GM21381 (cell line): ENCODE measurements at regions not wholly inside any gene's neighbourhood (a gene's known extent, or its start where the extent isn't known, plus 50 kb on each side); places are given as distances from the start of the nearest gene placed in this dataset.
"Not testable (repeated sequence)": the region's sequence is repeated elsewhere in the genome, so short reads cannot be mapped to it uniquely, and the experiment has no call there.

Experiments
- ATAC-seq: cut with Tn5 transposase; IDR thresholded peaks from one replicate; pipeline ENCODE4 v1.9.1; 2021; ENCODE audit warnings: mild to moderate bottlenecking, moderate library complexity; ENCODE audit not compliant: unreplicated experiment

DNA sequence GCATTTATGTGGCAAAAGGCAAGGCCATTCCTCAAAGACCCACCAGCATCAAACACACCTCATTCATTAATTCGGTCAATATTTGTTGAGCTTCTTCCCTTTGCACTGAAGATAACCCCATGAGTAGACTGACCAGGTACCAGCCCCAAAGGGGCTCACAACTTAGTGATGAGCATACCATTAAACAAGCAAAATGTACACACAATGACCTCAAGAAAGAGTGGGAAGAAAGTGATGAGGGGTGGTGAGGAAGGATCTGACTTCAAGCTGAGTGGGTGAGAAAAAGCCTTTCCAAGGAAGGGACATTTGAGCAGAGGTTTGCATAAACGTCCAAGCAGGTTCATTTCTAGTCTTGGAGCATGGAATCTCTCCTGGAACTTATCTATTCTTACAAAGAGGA, 562.5 kb downstream of the TOX3 start:
- ATAC-seq = no peak

DNA sequence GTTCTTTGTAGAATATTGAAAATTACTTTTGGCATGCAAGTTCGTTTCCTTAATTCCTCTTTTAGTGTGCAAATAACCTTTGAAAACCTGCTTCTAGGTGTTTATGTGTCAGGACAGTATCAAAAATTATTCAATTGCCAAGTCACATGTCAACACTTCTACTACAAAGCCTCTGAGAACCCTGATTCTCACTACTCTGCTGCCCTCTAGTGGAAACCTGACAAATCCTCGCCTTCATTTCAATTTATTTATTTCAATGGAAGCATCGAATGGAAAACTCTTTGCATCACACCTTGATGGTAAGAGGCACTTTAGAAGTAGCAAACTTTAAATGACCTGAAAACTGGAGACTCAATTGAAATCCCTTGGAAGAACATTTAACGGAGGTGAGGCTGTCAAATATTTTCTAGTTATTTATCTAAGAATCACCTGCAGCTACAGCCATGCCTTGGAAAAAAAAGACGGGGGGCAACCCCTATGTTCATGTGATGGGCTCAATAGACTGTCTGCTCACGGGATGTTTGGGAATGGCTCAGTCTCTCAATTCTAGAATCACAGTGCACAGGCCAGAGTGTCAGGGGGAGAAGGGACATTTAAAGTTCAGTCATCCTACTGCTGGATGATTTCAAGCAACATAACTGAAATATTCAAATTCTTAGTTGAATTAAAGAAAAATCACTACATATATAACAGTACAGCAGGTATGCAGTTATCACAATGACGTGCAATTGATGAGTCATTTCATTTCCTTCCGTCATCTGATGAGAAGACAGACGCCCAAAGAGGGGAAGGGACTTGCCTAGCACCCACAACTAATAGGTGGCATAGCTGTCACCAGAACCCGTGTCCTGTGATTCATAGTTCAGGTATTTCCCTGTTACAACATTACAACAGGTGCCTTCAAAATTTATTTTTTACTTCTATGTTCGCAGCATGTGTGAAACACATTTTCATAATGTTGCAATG, 563.9 kb downstream of the TOX3 start:
- no peak for ATAC-seq

DNA sequence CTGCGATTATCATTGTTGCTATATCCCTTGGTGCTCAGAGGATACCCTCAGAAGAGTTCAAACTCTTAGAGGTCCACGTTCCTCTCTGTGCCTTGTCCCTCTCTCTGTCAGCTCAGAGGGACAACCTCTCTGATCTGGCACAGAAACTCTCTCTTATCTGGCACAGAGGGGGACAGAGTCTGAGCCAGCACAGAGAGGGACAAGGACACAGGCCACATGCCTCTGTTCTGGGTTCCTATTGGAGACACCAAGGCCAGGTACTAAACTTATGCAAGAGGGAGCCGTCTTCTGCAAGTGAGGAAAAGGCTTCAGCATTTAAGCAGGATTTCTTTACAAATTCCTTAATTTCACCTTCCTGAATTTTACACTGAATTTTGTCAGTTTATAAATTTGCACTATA, 565.2 kb downstream of the TOX3 start:
- no peak for ATAC-seq

DNA sequence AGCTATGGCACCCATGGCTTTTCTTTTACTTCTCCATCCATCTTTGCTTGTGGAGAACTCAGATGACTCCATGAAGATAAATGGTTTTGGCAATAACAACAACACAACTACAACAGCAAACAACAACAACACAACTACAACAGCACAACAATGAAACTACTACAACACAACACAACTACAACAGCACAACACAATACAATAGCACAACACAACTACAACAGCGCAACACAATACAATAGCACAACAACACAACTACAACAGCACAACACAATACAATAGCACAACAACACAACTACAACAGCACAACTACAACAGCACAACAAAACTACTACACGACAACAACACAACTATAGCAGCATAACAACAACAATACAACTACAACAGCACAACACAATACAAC, 569.4 kb downstream of the TOX3 start:
- not testable (repeated sequence) for ATAC-seq

DNA sequence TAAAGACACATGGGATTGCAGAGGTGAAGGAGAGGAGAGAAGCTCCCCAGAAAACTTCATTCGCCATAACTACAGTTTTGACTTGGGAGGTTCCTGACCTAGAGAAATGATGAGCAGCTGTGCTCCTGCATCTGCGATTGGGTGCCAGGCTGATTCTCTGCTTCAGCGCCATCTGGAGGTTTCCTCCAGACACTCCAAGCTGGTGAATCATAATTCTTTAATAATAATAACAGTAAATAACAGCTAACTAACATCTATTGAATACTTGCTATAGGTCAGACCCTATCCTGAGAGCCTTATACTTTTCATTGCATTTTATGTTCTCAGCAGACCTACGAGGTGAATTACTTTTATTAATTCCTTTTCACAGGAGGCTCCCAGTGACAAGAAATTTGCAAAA, 575.8 kb downstream of the TOX3 start:
- ATAC-seq = no peak

DNA sequence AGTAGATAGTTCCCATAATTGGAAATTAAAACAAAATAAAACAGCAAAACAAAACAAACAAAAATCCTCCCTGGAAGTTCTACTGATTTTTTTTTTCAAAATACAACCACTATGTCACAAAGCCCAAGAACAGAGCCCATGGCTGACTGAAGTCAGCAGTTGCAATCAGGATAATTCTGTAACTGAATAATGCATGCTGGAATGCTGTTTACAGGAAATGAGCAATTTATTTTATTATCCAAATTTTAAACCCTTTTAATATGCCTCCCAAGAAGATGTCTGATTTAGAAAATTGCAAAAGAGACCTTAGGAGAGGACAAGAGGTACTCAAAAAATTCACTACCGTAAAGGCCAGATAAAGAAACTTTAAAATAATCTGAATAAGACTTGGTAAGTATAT, 578.2 kb downstream of the TOX3 start:
- no peak for ATAC-seq

DNA sequence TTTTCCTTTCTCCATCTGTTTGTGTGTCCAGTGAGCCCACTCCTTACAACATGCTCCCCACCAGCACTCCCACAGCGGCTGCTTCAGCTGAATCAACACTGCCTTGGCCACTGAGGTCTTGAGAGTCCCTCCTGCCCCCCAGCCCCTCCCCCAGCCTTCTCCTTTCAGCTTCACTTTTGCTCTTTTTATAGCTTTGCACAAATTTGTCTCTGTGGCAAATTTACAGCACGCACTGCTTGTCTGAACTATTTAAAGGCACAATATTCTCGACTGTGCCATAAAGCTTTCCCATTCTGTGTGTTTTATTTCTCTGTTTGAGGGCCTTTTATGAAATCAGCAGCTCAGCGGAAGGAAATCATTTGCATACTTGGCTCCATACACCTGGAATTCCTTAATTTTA, 579.3 kb downstream of the TOX3 start:
- ATAC-seq = no peak

DNA sequence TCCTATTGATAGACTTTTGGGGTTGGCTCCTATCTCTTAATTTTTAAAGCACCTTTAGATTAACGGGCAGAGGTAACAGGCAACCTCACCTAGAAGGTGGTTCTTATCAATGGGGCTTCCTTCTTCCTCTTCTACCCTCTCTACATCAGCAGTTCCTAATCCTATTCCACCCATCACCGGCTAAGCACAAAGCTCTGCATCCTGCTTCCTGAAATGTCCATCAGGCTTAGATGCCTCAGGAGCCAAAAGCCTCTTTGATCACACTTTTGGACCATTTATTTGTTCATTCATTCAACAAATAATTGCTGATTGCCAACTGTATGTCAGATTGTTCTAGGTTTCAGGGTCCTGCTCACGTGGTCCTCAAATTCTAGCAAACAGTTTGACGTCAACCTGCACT, 586.0 kb downstream of the TOX3 start:
- no peak for ATAC-seq

DNA sequence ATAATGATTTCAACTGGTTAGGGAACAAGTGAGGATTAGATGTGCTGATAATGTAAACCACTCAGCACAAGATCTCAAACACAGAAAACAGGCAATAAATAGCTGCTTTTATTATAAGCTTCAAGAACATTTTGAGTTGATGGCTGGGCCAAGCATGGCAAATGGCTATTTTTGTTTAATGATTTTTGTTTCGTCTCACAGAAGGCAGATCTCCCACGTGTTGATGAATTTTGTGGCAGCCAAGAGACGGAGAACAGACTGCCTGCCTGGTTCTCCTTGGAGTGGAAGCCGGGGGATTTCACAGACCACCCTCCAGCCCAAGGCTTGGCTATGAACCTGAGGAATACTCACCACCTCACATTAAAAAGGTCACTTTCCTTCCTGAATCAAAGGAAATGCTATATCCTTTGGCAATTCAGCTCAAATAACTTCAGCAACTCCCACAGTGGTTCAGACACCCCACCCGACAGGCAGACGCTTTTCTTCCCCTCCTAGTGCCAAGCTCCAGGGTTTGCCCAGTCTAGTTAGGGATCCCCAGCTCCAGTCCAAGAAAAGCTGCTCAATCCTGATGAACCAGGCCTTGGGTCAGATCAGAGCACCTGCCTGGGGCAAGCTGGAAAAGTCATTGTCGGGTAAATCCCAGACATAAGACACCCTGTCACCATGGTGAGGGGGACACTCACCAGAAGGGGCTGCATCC, 593.5 kb downstream of the TOX3 start:
- no peak for ATAC-seq

DNA sequence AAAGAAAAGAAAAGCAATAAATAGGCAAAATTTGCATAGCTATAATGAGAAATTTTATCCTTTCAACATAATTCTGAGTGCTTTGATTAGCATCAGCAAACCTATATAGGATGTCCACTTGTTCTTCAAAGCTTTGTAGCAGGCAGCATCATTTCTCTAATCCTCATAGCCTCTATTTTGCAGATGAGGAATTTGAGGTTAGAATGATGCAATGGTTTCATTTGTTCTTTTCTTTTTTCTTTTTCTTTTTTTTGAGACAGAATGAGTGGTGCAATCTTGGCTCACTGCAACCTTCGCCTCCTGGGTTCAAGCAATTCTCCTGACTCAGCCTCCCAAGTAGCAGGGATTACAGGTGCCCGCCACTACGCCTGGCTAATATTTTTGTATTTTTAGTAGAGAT, 594.4 kb downstream of the TOX3 start:
- ATAC-seq = no peak

DNA sequence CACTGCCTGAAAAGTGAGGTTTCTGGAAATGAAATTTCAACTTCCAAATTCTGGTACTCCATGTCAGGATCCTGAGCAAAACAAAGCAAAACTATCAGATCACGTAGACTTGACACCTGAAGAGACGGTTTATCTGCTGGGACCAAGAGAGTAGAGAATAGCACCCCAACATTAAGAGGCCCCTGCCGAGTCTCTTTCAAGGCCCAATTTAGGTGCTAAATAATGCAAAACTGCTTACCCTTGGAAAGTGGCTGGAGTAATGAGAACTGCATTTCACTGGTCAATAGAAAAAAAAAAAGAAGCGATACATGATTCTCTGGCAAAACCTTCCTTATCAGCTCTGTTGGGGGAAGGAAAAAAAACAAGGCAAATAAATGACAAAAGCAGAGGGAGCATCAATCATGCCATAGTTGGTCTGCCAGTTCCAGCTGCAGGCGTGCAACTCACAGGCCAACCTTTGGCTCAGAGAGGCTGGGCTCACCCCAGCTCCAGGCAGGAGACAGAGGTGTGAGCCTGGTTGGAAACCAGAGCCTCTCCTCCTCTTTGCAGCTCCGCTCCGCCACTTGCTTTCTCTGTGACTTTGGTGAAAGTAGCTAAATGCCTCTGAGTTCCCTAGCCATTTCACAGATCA, 595.2 kb downstream of the TOX3 start:
- no peak for ATAC-seq

DNA sequence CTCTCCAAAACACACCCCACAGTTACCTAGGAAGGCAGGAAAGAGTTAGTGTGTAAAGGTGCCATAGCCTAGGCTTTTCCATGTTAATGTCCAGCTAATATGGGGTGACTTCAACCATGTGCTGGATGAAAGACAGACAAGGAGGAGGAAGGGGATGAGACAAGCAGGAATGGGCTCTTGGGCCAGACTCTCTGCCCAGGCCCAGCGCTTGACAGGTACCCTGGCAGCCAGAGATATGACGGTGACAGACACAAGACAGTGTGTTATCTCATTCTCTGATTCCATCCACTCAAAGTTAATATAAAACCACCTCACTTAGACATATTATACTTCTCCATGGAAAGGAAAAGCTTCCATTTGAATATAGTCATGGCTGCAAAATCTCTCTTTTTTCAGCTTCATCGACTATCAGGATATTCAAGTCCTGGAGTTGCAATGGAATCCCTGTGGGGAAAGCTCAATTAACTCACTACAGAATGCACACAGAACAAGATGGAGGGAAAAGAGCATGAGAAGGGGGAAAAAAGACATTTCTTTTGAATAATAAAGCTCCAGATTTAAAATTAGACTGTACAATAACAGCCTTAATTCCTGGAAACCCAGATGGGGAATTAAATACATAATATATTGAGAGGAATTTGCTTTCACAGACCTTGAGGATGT, 596.7 kb downstream of the TOX3 start:
- no peak for ATAC-seq

DNA sequence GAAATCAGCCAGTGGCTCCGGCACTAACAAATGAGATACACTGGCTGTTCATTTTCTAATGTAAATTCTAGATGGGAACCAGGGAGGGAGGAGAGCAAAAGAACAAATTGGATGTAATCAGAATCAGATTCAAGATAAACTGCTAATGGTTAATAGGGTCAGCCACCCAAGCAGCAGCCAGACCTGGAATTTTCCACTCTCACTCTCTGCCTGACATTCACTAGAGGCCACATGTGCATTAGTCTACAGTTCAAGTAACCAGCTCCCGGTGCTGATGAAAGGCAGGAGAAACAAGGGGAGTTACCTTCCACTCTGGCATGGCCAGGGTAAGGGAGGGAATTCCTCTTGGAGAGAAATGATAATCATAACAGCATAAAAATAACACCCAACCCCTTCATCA, 597.7 kb downstream of the TOX3 start:
- no peak for ATAC-seq

DNA sequence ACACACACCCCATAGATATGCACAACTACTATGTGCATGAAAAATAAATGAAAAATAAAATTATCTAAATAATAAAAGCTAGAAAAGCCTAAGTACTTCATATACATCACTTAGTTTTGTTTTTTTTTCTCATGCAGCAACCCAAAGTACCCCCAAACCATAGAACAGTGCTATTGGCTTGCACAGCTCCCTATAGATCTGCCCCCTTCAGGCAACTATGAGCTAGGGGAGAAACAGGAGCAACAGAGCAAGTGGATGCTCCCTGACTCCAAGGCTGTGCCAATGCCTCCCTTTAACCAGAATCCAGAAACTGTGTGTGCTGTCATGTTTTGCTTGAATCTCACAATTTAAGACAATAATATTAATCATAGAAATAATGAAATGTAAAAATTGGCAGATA, 605.5 kb downstream of the TOX3 start:
- ATAC-seq = no peak

DNA sequence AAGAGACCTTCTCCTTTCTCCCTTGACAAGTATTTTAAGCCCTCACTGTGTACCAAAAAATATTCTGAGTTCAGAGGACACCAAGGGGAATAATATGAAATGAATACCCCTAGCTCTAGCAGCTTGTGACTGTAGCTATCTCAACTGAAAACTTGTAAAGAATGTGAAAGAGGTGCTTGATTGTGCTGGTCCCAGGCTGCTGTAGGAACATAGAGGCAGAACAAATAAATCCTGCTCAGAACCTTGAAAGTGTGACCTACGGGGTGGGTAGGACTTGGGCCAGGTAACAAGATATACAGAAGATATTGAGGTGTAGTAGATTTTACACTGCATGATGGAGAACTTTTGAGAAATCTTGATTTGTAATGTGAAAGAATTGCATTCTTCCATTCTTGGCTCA, 606.8 kb downstream of the TOX3 start:
- ATAC-seq = no peak

DNA sequence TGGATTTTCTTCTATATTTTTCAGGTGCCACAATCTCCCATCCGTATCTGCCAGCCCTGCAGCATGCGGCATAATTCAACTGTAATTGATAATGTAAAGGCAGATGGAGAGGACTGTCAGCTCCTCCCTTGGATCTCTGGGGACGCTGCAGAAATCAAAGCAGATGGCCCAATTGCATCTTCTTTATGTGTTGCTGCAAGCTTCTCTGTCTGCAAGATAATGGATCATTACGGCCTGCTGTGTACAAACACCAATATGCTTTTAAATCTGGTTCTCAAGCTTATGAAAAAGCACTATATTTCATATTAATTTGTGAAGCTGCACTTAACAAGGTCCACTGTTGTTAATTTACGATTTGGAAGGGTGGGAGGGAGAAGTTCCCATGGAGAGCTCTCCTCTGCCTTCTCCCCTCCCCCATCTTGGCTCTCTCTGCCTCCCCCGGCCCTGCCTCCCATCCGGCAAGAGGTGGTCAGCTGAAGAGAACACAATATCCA, 607.5 kb downstream of the TOX3 start:
- ATAC-seq = no peak

DNA sequence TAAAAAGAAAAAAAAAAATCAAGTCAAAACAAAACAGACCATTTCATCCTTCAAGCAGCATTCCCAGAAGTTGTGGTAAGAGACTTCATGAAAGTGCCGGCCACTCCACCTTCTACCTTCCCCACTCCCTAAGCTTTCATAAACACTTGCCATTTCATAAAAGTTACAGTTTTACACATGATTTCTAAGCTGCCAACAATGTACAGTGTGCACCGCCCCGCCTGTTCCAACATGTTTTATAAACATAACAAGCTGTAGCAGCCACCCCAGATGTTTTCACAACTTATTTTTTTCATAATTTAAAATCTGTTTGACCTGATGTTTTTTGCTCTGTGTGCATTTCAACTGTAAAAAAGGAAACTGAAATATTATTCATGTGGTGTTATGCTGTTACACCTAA, 608.1 kb downstream of the TOX3 start:
- no peak for ATAC-seq

DNA sequence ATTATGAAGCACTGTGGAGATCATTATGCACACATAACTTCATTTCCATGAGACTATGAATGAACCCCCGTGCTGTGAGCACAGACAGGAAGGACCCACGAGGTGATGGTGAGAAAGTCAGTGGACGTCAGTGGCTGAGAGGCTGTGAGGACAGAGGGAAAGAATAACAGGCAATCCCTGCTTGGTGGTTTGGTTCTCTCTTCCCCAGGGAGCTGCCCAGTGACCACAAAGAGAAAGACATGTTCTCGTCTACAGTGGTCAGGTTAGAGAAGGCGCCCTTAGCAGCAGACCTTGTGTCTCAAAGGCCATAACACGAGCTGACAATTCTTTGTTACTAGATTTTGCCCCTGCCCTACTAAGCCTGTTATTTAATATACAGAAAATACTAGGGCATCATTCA, 609.2 kb downstream of the TOX3 start:
- ATAC-seq = no peak

DNA sequence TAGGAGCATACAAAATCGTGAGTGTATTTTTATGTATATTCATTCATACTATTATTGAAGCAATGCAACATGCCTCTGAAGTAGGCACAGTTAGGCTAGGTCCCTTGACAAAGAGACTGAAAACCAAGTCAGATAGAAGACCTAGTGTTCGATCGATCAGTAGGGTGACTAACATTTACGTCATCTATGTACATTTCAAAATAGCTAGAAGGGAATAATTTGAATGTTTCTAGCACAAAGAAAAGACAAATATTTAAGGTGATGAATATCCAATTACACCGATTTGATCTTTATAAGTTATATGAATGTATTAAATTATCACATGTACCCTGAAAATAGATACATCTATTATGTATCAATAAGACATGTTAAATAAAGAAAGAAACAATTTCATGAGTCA, 610.1 kb downstream of the TOX3 start:
- no peak for ATAC-seq

DNA sequence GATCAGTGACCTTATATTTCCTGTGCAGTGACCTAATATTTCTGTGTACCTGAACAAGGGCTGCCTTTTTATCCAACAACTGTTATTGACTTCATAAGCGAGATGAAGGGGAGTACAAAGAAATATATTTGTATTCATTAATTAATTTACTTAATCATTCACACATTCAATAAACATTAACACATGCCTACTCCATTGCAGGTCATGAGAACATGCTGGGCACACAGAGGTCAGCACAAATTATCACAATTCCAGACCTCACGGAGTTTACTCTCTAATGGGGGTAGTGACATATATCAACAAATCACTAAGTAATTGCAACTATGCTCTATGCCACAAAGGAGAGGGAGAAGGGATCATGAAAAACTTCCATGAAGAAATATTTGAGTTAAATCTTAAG, 614.6 kb downstream of the TOX3 start:
- no peak for ATAC-seq

DNA sequence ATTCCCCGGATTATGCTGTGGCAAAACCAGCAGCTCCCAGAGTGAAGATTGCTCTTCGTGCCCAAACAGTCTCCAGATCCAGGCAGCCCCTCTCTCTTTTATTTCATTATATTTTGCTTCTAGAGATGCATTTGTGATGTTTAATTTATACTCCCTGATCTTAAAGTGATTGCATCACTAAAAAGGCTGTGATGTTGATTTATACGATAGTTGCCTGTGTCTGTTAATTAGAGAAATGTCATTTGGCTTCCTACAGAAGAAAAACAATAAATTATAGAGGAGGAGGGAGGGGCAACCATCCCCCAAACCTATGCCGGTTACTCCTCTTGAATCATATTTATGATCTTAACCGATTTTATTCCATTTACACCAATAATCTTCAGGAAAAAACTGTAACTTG, 615.3 kb downstream of the TOX3 start:
- ATAC-seq = no peak
